ENCODE measurements at regions not wholly inside any gene's neighbourhood (a gene's known extent, or its start where the extent isn't known, plus 50 kb on each side); places are given as distances from the start of the nearest gene placed in this dataset.

GRCh38 chr9:523444-523843 is 308.8 kb downstream of the DOCK8 start:
- TF ChIP-seq, protein P1, sequence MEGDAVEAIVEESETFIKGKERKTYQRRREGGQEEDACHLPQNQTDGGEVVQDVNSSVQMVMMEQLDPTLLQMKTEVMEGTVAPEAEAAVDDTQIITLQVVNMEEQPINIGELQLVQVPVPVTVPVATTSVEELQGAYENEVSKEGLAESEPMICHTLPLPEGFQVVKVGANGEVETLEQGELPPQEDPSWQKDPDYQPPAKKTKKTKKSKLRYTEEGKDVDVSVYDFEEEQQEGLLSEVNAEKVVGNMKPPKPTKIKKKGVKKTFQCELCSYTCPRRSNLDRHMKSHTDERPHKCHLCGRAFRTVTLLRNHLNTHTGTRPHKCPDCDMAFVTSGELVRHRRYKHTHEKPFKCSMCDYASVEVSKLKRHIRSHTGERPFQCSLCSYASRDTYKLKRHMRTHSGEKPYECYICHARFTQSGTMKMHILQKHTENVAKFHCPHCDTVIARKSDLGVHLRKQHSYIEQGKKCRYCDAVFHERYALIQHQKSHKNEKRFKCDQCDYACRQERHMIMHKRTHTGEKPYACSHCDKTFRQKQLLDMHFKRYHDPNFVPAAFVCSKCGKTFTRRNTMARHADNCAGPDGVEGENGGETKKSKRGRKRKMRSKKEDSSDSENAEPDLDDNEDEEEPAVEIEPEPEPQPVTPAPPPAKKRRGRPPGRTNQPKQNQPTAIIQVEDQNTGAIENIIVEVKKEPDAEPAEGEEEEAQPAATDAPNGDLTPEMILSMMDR (IDR thresholded peaks at IDR 0.05): no peak
- TF ChIP-seq ZFX (IDR thresholded peaks at IDR 0.05; ENCODE audit: borderline replicate concordance): no peak
- no peak overlapping the region for H3K27ac ChIP-seq

DNA sequence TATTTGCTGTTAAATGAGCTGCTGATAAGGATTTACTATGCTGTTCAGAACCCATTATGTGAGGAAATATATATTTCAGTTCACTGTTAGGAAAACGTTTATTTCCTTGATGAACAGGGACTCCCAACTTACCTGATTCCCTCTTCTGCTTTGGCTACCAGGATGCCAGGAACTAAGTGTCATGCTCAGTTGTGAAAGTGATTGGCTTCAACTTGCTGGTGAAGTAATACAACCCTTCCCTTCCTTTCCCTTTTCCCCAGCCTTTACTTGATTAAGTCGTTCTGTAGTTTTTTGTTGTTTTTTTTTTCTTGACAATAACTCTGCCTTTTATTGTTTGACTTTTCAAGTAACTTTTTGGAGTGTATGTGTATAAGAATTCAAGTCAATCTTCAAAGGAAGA is 309.3 kb downstream of the DOCK8 start:
- TF ChIP-seq, protein P1 (IDR thresholded peaks at IDR 0.05): no peak
- no peak for TF ChIP-seq ZFX (IDR thresholded peaks at IDR 0.05; ENCODE audit: borderline replicate concordance)
- H3K27ac ChIP-seq: no peak overlapping the region

- H3K27ac ChIP-seq: no peak overlapping the region
- no peak for TF ChIP-seq ZFX (IDR thresholded peaks at IDR 0.05; ENCODE audit: borderline replicate concordance)
Observed at GRCh38 chr9:526904-527591, 312.4 kb downstream of the DOCK8 start.

DNA sequence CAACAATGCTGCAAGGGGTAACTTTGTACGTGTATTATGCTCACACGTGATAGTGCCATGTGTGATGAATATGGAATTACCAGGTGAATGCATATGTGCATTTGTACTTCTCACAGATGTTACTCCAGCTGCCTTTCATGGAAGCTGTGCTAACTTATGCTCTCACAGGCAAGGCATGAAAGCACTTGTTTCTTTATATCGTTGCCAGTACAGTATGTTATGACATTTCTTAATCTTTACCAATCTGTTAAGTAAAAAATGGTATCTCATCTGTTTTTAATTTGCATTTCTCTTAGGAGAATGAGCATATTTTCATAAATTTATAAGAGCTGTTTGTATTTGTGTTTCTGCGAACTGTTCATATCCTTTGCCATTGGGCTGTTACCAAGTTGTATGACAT is 311.8 kb upstream of the DMRT1 start:
- H3K27ac ChIP-seq: no peak overlapping the region
- no peak for TF ChIP-seq ZFX (IDR thresholded peaks at IDR 0.05; ENCODE audit: borderline replicate concordance)
- TF ChIP-seq, protein P1 (IDR thresholded peaks at IDR 0.05): no peak

DNA sequence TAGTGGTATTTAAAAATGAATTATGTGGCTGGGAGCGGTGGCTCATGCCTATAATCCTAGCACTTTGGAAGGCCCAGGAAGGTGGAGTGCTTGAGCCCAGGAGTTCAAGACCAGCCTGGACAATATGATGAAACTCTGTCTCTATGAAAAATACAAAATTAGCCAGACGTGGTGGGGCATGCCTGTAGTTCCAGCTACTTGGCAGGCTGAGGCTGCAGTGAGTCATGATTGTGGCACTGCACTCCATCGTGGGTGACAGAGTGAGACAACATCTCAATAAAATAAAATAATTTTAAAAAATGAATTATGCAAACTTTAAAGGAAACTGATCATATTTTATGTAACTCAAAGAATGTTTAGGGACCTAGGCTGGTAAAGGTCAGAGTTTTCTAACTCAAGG is 310.8 kb upstream of the DMRT1 start:
- TF ChIP-seq ZFX (IDR thresholded peaks at IDR 0.05; ENCODE audit: borderline replicate concordance): no peak
- TF ChIP-seq, protein P1 (IDR thresholded peaks at IDR 0.05): no peak
- H3K27ac ChIP-seq: no peak overlapping the region

DNA sequence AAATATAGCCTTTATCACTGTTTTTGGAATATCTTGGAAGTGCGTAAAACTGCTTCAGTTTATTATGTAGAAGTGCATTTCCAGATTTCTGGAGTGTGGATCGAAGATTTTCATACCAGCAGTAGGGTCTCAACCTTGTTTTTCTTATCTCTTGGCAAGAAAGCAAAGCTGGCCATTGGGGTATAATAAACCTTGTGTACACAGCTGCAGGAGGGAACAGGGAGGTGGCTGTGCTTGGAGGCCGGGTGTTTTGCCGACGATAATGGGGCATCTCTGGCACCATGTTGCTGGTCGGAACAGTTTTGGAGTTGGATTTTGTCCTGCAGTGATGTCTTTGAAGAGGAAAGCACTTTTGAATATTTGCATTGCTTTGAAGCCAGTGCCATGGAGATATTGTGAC is 308.8 kb upstream of the DMRT1 start:
- H3K27ac ChIP-seq: no peak overlapping the region
- TF ChIP-seq, protein P1 (IDR thresholded peaks at IDR 0.05): no peak

DNA sequence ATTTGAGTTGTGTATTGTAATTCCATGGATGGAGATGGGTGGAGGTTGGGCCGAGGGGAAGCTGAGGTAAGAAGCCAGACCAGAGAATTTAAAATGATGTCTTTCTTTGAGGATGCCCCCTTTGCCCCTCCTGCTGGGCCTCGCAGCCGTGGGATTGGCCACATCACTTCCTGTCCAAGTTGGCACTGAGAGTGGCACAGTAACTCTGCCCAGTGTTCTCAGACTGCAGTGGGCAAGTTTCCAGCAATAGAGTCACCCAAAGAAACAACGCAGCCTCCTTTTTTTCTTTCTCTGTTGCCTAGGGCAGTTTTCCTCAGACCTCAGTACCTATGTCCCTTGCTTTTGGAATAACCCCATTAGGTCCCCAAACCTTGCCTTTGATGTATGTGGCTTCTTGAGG is 306.6 kb upstream of the DMRT1 start:
- TF ChIP-seq ZFX (IDR thresholded peaks at IDR 0.05; ENCODE audit: borderline replicate concordance): no peak
- TF ChIP-seq, protein P1 (IDR thresholded peaks at IDR 0.05): no peak
- no peak overlapping the region for H3K27ac ChIP-seq

DNA sequence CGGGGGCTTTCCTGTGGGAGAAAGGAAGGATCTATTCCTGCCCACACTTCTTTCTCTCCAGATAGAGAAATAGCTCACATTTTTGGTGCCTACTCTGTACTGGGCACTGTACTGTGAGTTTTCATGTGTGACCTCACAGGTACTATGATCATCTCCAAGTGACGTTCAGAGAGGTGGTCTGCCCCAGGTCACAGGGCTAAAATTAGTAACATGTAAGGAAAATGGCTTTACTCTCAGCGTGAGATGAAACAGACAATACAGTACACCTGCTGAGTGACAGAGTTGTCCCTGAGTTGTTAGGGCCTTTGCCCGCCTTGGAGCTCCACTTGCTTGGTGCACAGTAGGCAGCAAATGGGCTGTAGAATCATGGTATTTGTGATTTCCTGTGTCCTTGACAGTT is 306.1 kb upstream of the DMRT1 start:
- TF ChIP-seq ZFX (IDR thresholded peaks at IDR 0.05; ENCODE audit: borderline replicate concordance): no peak
- TF ChIP-seq, protein P1 (IDR thresholded peaks at IDR 0.05): no peak
- no peak overlapping the region for H3K27ac ChIP-seq

All from 22Rv1 (cell line).